Endodermal cell (in vitro differentiated cells): ENCODE measurements at regions not wholly inside any gene's neighbourhood (a gene's known extent, or its start where the extent isn't known, plus 50 kb on each side); places are given as distances from the start of the nearest gene placed in this dataset.

Experiments used
- DNase-seq: peaks from one replicate; pipeline ENCODE4 v3.0.0-alpha.2; 2017
- H3K27ac ChIP-seq: 2 replicates; pipeline ENCODE4 v1.5.1; 2013; ENCODE audit warnings: mild to moderate bottlenecking, low read depth, low read length, moderate library complexity
- H3K27me3 ChIP-seq: 2 replicates; pipeline ENCODE4 v1.6.1; 2013; ENCODE audit warnings: mild to moderate bottlenecking, low read length, moderate library complexity; ENCODE audit not compliant: insufficient read depth, control insufficient read depth, poor library complexity, severe bottlenecking
- H3K36me3 ChIP-seq: 2 replicates; pipeline ENCODE4 v1.7.0; 2013; ENCODE audit warnings: mild to moderate bottlenecking, low read length, moderate library complexity; ENCODE audit not compliant: control insufficient read depth, insufficient read depth
- H3K4me1 ChIP-seq: one replicate; pipeline ENCODE4 v1.7.0; 2013; ENCODE audit warnings: low read length; ENCODE audit not compliant: control insufficient read depth, insufficient read depth
- H3K4me3 ChIP-seq: 2 replicates; pipeline ENCODE4 v1.5.1; 2013; ENCODE audit warnings: mild to moderate bottlenecking, low read length, moderate library complexity
- H3K9ac ChIP-seq: 2 replicates; pipeline ENCODE4 v1.6.1; 2013; ENCODE audit warnings: mild to moderate bottlenecking, low read length, moderate library complexity; ENCODE audit not compliant: poor library complexity, severe bottlenecking; ENCODE audit errors: extremely low read depth
- H3K9me3 ChIP-seq: 2 replicates; pipeline ENCODE4 v1.6.1; 2013; ENCODE audit warnings: mild to moderate bottlenecking, low read length, moderate library complexity; ENCODE audit not compliant: control insufficient read depth
- H3K27ac Mint-ChIP-seq: 2 replicates; pipeline ENCODE4 v1.8.0; 2020; ENCODE audit warnings: mixed read lengths
- H3K27me3 Mint-ChIP-seq: 2 replicates; pipeline ENCODE4 v1.8.0; 2021; ENCODE audit warnings: mild to moderate bottlenecking, mixed read lengths; ENCODE audit not compliant: insufficient read depth
- H3K36me3 Mint-ChIP-seq: 2 replicates; pipeline ENCODE4 v1.8.0; 2020; ENCODE audit warnings: low read depth, mixed read lengths
- H3K4me1 Mint-ChIP-seq: 2 replicates; pipeline ENCODE4 v1.8.0; 2020; ENCODE audit warnings: mixed read lengths
- H3K4me3 Mint-ChIP-seq: 2 replicates; pipeline ENCODE4 v1.8.0; 2020; ENCODE audit warnings: mild to moderate bottlenecking, moderate library complexity, mixed read lengths
- H3K9me3 Mint-ChIP-seq: 2 replicates; pipeline ENCODE4 v1.8.0; 2020; ENCODE audit warnings: mild to moderate bottlenecking, mixed read lengths
- CTCF ChIP-seq: fragments of 200-600 bp; sonication (generic); conservative IDR thresholded peaks from 2 replicates; pipeline ENCODE4 v1.5.0; 2021; ENCODE audit warnings: antibody characterized with exemption, mild to moderate bottlenecking
- WGBS, 2 experiments: methylation state at CpG; one replicate each; pipeline versions ENCODE4 v1.1.5 to v1.1.7; 2013; ENCODE audit warnings: missing lambda C conversion rate in 2 of 2, mixed read lengths in 1 of 2; ENCODE audit not compliant: insufficient coverage in 1 of 2, insufficient read length in 1 of 2; 5-methylcytosine and 5-hydroxymethylcytosine counted together

- no peak overlapping the region for H3K4me3 ChIP-seq
- no peaks in the 10 kb centered on the region for H3K36me3 ChIP-seq
- Mint-ChIP-seq H3K9me3 (no peaks in the 10 kb centered on the region), H3K36me3 (no peaks in the 10 kb centered on the region), H3K27ac (no peak overlapping the region), H3K27me3 (peaks cover 10% of the 10 kb centered on the region), H3K4me1 (peaks cover 22% of the 10 kb centered on the region), H3K4me3 (no peak overlapping the region)
- no peaks in the 10 kb centered on the region for H3K9me3 ChIP-seq
- no peaks in the 10 kb centered on the region for H3K27me3 ChIP-seq
- WGBS, 2 experiments = 93 to 100% methylated on average over 3 of the region's 3 CpGs
- no peak overlapping the region for H3K27ac ChIP-seq
- H3K9ac ChIP-seq = no peak overlapping the region
- TF ChIP-seq CTCF = no peak
- no peaks in the 10 kb centered on the region for H3K4me1 ChIP-seq
- no peak for DNase-seq
These were observed 205.3 kb upstream of the RAB4A start for GRCh38 chr1:229065613-229066012.

- no peak for DNase-seq
- Histone ChIP-seq H3K27ac (no peak overlapping the region), H3K36me3 (no peaks in the 10 kb centered on the region), H3K9me3 (no peaks in the 10 kb centered on the region), H3K9ac (no peak overlapping the region), H3K4me1 (no peaks in the 10 kb centered on the region), H3K27me3 (no peaks in the 10 kb centered on the region), H3K4me3 (no peak overlapping the region)
- Mint-ChIP-seq H3K4me3 (no peak overlapping the region), H3K36me3 (no peaks in the 10 kb centered on the region), H3K4me1 (peaks cover 31% of the 10 kb centered on the region), H3K27ac (no peak overlapping the region), H3K9me3 (no peaks in the 10 kb centered on the region), H3K27me3 (peaks cover 10% of the 10 kb centered on the region)
- WGBS, 2 experiments = 90 to 100% methylated on average over 3 of the region's 3 CpGs
- TF ChIP-seq CTCF = no peak
These were observed 204.3 kb upstream of the RAB4A start for GRCh38 chr1:229066591-229066990.

GRCh38 chr1:229067546-229067945, 203.4 kb upstream of the RAB4A start:
- 96% methylated on average over 4 to 5 of the region's 5 CpGs for WGBS, 2 experiments
- no peaks in the 10 kb centered on the region for H3K9me3 Mint-ChIP-seq
- no peaks in the 10 kb centered on the region for H3K9me3 ChIP-seq
- H3K36me3 Mint-ChIP-seq = no peaks in the 10 kb centered on the region
- TF ChIP-seq CTCF = no peak
- H3K27me3 ChIP-seq = no peaks in the 10 kb centered on the region
- peaks cover 27% of the 10 kb centered on the region for H3K4me1 Mint-ChIP-seq
- no peak overlapping the region for H3K4me3 ChIP-seq
- H3K9ac ChIP-seq = no peak overlapping the region
- no peaks in the 10 kb centered on the region for H3K36me3 ChIP-seq
- H3K27me3 Mint-ChIP-seq = peaks cover 10% of the 10 kb centered on the region
- no peaks in the 10 kb centered on the region for H3K4me1 ChIP-seq
- no peak overlapping the region for H3K27ac ChIP-seq
- DNase-seq = no peak
- H3K4me3 Mint-ChIP-seq = no peak overlapping the region
- H3K27ac Mint-ChIP-seq = no peak overlapping the region
